ENCODE measurements at regions not wholly inside any gene's neighbourhood (a gene's known extent, or its start where the extent isn't known, plus 50 kb on each side); places are given as distances from the start of the nearest gene placed in this dataset.
"Not testable (repeated sequence)": the region's sequence is repeated elsewhere in the genome, so short reads cannot be mapped to it uniquely, and the experiment has no call there.

- no peak for DNase-seq (ENCODE audit: extremely low read depth, low read depth)
Observed at GRCh38 chr14:40074169-40074568, 641.9 kb upstream of the FBXO33 start.

- no peak for DNase-seq (ENCODE audit: extremely low read depth, low read depth)
Observed at GRCh38 chr14:40072175-40072574, 639.9 kb upstream of the FBXO33 start.

GRCh38 chr14:40058901-40059897, 627.0 kb upstream of the FBXO33 start:
- DNase-seq (ENCODE audit: extremely low read depth, low read depth): no peak

- no peak for DNase-seq (ENCODE audit: extremely low read depth, low read depth)
Observed at GRCh38 chr14:40053416-40053815, 621.2 kb upstream of the FBXO33 start.

- no peak for DNase-seq (ENCODE audit: extremely low read depth, low read depth)
Observed at GRCh38 chr14:40028991-40029390, 596.8 kb upstream of the FBXO33 start.

- no peak for DNase-seq (ENCODE audit: extremely low read depth, low read depth)
Observed at GRCh38 chr14:40025101-40025500, 592.9 kb upstream of the FBXO33 start.

- DNase-seq (ENCODE audit: extremely low read depth, low read depth): no peak
Observed at GRCh38 chr14:40010961-40011360, 578.7 kb upstream of the FBXO33 start.

GRCh38 chr14:40009771-40010170, 577.5 kb upstream of the FBXO33 start:
- no peak for DNase-seq (ENCODE audit: extremely low read depth, low read depth)

- not testable (repeated sequence) for DNase-seq (ENCODE audit: extremely low read depth, low read depth)
Observed at GRCh38 chr14:40008345-40008744, 576.1 kb upstream of the FBXO33 start.

GRCh38 chr14:40004871-40005500, 572.8 kb upstream of the FBXO33 start:
- no peak for DNase-seq (ENCODE audit: extremely low read depth, low read depth)

GRCh38 chr14:40003773-40004172, 571.5 kb upstream of the FBXO33 start:
- no peak for DNase-seq (ENCODE audit: extremely low read depth, low read depth)

- DNase-seq (ENCODE audit: extremely low read depth, low read depth): no peak
Observed at GRCh38 chr14:39998854-39999253, 566.6 kb upstream of the FBXO33 start.

- DNase-seq (ENCODE audit: extremely low read depth, low read depth): no peak
Observed at GRCh38 chr14:39998114-39998513, 565.9 kb upstream of the FBXO33 start.

GRCh38 chr14:39991041-39991440, 558.8 kb upstream of the FBXO33 start:
- no peak for DNase-seq (ENCODE audit: extremely low read depth, low read depth)

GRCh38 chr14:39988939-39989338, 556.7 kb upstream of the FBXO33 start:
- peak; percentile 41 for DNase-seq (ENCODE audit: extremely low read depth, low read depth)

GRCh38 chr14:39984323-39984722, 552.1 kb upstream of the FBXO33 start:
- no peak for DNase-seq (ENCODE audit: extremely low read depth, low read depth)

GRCh38 chr14:39977198-39977597, 545.0 kb upstream of the FBXO33 start:
- DNase-seq (ENCODE audit: extremely low read depth, low read depth): no peak

- DNase-seq (ENCODE audit: extremely low read depth, low read depth): no peak
Observed at GRCh38 chr14:39974036-39974435, 541.8 kb upstream of the FBXO33 start.

GRCh38 chr14:39972704-39973103, 540.5 kb upstream of the FBXO33 start:
- DNase-seq (ENCODE audit: extremely low read depth, low read depth): no peak

GRCh38 chr14:39967885-39968284, 535.7 kb upstream of the FBXO33 start:
- no peak for DNase-seq (ENCODE audit: extremely low read depth, low read depth)

- DNase-seq (ENCODE audit: extremely low read depth, low read depth): no peak
Observed at GRCh38 chr14:39957987-39958386, 525.8 kb upstream of the FBXO33 start.

- DNase-seq (ENCODE audit: extremely low read depth, low read depth): no peak
Observed at GRCh38 chr14:39957290-39957689, 525.1 kb upstream of the FBXO33 start.

All from NCI-H460 (cell line).